NK-92 treated with Interleukin-12 subunit alpha and Interleukin-12 subunit beta, amount 100 ng/mL, for 24 hours (cell line): ENCODE measurements at regions not wholly inside any gene's neighbourhood (a gene's known extent, or its start where the extent isn't known, plus 50 kb on each side); places are given as distances from the start of the nearest gene placed in this dataset.
"Not testable (repeated sequence)": the region's sequence is repeated elsewhere in the genome, so short reads cannot be mapped to it uniquely, and the experiment has no call there.

ENCODE experiments used
- DNase-seq: peaks from one replicate; lab custom pipeline; 2025; lab: John Stamatoyannopoulos, UW

GRCh38 chr2:153307223-153307622 lies 171.3 kb downstream of the RPRM start:
- no peak for DNase-seq

- DNase-seq = no peak
Observed at GRCh38 chr2:153299809-153300208, 178.8 kb downstream of the RPRM start.

- DNase-seq = no peak
Observed at GRCh38 chr2:153299217-153299616, 179.3 kb downstream of the RPRM start.

DNA sequence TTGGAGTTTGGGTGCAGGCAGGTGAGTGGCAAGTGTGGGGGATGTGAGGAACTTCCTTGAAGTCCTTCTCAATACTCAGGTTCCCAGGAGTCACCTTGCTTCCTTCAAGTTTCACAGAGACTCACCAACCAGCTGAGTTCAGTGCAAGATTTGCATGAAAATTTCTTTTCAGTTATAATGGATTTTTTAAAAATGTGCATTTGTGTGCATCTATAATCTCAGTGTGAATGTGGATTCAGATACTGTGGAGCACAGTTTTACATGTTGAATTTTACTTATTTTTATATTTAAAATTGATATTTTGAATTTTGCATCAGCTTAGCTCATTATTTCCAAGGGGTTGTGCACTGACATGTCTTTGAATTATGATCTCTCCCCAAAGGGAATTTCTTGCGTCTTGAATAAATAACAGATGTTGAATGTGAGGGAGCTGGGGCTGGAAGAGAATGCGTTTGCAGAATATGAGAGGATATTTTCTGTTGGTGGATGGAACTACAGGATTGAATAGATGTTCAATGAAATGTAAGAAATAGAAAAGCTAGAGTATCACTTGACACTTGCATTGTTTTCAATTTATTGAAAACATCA lies 184.3 kb downstream of the RPRM start:
- DNase-seq = no peak

DNA sequence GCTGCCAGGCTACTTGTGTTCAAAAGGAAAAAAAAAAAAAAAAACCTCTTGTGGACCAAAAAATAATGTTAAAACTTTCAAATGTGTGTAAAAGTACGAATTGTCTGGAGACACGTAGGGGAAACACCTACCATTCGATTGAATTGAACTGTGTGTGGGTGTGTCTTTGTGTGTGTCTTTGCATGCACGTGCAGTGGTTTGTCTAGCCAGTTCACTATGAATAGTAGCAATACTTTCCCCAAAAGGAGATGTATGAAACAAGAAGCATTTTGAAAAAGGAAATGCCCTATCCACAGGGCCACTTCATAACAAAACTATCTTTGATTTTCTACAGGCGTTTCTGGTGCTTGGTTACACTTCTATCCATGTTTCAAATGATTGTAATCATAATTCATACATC lies 186.8 kb downstream of the RPRM start:
- DNase-seq = no peak

DNA sequence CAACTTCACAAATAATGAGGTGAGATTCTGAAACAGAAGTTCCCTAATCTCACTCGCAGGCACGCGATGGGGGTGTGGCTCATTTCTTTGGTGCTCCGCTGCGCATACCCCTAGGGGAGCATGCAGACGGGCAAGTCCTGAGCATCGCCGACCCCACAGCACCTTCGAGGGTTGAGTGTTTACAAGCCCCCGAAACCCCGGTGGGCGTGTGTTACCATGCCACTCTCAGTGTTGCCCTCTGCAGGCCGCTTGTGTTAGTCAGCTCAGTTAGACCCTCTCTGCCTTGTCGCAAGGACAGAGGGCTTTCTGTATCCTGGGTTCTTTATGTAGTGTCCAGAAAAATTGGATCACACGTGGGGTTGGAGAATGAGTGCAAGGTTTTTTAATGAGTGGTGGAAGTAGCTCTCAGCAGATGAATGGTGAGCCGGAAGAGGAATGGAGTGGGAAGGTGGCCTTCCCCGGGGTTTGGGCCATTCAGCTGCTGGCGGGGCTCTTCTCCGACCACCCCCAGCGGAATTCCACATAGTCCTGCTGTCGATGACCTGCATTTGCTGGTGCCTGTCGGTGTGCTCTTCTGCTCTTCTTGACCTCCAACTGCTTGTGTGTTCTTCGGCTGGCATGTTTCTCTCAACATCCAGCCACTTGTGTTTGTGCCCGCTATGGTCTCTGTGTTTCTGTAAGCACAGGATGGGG lies 191.3 kb downstream of the RPRM start:
- no peak for DNase-seq

GRCh38 chr2:153268941-153269461 lies 209.6 kb downstream of the RPRM start:
- DNase-seq = no peak

DNA sequence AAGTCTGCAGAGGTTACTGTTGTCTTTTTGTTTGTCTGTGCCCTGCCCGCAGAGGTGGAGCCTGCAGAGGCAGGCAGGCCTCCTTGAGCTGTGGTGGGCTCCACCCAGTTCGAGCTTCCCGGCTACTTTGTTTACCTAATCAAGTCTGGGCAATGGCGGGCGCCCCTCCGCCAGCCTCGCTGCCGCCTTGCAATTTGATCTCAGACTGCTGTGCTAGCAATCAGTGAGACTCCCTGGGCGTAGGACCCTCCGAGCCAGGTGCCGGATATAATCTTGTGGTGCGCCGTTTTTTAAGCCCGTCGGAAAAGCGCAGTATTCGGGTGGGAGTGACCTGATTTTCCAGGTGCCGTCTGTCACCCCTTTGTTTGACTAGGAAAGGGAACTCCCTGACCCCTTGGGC lies 221.7 kb downstream of the RPRM start:
- DNase-seq = not testable (repeated sequence)

DNA sequence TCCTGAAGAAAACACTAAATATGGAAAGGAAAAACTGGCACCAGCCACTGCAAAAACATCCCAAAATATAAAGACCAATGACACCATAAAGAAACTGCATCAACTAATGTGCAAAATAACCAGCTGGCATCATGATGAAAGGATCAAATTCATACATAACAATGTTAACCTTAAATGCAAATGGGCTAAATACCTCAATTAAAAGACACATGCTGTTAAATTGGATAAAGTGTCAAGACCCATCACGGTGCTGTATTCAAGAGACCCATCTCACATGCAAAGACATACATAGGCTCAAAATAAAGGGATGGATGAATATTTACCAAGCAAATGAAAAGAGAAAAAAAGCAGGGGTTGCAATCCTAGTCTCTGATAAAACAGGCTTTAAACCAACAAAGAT lies 231.9 kb downstream of the RPRM start:
- DNase-seq = not testable (repeated sequence)

DNA sequence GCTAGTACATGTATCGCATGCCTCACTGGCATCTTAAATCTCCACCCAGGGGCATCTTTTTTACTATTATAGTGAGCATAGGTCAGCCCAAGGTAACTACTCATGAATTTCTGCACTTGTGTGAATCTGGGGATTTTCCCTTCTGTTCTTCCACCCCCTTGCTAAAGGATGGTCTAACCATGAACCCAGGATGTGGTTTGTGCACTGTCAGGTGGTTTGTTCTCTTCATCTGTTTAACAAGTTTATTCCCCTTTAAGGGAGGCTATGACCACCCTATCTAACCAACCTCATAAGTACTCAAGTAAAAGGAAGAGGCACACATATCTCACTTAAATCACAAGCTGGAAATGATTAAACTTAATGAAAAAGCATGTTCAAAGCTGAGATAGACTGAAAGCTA lies 243.0 kb downstream of the RPRM start:
- DNase-seq = peak; percentile 5

- no peak for DNase-seq
Observed at GRCh38 chr2:153232464-153232863, 246.1 kb downstream of the RPRM start.

- DNase-seq = no peak
Observed at GRCh38 chr2:153230977-153231376, 247.6 kb downstream of the RPRM start.

DNA sequence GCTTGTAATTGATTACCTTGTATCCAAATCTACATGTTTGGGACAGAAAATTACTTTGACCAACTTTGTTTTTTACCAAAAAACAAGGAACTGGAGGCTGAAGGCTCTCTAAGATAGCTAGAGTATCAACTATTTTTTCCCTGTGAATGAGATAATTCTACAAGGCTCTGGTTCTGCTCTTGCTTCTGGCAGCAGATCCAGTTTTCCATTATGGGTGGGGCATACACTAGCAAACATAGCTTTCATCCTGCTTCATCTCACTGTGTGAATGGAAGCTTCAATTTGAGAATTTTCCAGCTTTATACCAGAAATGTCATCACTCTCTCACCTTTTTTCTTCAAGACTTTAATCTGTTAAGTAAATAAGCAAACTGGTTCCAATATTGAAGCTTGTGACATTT lies 249.7 kb downstream of the RPRM start:
- DNase-seq = no peak

- no peak for DNase-seq
Observed at GRCh38 chr2:153227981-153228380, 250.6 kb downstream of the RPRM start.

- no peak for DNase-seq
Observed at GRCh38 chr2:153222231-153223165, 256.1 kb downstream of the RPRM start.

GRCh38 chr2:153221506-153221905 lies 257.1 kb downstream of the RPRM start:
- no peak for DNase-seq

- no peak for DNase-seq
Observed at GRCh38 chr2:153221087-153221486, 257.5 kb downstream of the RPRM start.

- DNase-seq = no peak
Observed at GRCh38 chr2:153218851-153219250, 259.7 kb downstream of the RPRM start.

DNA sequence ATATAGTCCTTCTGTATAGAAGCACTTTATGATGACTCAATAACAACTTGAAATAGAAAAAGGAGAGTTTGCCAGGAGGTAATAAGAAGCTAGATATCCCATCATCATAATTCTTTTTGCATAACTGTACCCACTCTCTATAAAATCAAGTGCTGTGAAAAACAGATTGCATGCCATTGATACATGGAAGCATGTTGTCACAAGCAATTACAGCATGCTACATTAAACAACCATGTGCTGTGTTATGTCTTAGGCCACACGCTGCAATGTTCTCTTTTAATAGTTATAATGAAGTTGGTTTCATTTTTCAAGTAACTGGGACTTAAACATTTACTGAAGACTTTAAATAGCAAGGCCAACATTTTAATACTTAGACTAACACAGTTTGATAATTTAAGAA lies 264.2 kb downstream of the RPRM start:
- DNase-seq = no peak

DNA sequence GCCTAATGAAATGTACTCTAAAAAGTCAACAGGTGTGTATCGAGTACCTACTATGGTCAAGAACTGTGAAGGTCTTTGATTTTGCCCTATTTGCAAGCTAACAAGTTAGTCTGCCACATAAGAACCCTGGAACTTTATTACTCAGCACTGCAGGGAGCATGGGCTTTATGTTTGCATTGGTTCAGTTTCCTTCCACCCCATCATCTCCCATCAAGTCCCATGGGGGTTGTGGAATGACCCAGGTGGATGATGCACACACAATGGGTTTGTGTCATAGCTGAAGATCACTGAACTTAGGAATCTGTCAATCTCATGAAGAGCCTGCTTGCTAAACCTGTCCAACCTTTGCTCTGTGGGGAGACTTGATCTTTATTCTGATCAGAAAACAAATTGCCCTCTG lies 265.5 kb downstream of the RPRM start:
- DNase-seq = no peak

DNA sequence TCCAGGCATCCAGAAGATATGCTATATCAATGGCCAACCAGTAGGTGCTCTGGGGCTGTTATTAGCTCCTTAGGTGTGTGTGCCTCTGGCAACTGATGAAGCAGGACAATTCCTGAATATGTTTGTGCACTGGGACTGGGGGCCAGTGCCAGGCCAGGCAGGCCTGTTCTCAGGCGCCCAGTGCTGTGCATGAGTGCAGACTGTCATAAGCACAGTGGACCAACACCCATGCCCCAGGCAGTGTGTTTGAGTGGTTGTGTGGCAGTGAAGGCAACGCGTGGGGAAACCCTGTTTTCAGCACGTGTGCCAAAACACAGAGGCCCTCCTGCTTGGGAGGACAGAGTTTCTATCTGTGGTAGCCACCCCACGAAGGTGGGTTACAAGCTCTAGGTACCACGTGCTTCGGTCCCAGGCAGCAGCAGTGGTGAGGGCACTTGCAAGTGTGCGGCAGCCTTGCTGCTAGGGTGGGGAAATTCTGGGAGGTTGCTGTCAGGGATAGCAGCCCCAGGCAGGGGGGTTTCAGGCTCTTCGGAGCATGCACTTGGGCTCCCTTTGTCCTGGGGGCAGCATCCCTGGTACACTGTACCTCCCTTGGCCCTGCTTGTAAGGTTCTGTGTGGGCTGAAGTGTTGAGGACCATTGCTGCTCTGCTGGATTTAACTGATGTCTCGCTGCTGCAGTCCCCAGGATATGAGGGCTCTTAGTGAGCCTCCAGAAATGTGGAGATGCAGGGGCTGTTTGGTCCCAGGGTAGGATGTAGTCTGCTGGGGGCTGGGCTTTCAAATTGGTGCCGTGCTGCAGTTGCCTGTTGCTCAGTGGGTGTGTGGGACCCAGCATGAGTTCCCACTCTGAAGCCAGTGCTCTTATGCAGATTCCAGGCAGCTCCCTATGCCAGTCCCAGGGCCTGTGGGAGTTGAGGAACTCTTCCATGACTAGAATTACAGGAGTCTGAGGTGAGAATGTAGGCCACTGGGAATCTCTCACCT lies 280.9 kb downstream of the RPRM start:
- DNase-seq = no peak
